Psoas muscle (tissue), 7 donors: ENCODE measurements at regions not wholly inside any gene's neighbourhood (a gene's known extent, or its start where the extent isn't known, plus 50 kb on each side); places are given as distances from the start of the nearest gene placed in this dataset.

Experiments used
- ATAC-seq, 4 donors: fragments of 200-7000 bp; cut with Tn5 transposase; one replicate each; pipeline ENCODE4 v1.9.1; 2020; ENCODE audit warnings: moderate library complexity in 3 of 4, mild to moderate bottlenecking in 2 of 4
- DNase-seq, 2 donors: peaks; one replicate each; pipeline ENCODE4 v3.0.0-alpha.2; 2020
- H3K27ac ChIP-seq: fragments of 200-600 bp; one replicate; pipeline ENCODE4 v1.8.0; 2022
- H3K27me3 ChIP-seq, 3 donors: fragments of 200-600 bp in 1 of 3; one replicate each; pipeline versions ENCODE4 v1.6.1 to v1.8.0; 2013 to 2022; ENCODE audit warnings: low read length in 2 of 3, mild to moderate bottlenecking in 2 of 3, moderate library complexity in 1 of 3; ENCODE audit not compliant: insufficient read depth in 3 of 3
- H3K36me3 ChIP-seq, 2 donors: fragments of 200-600 bp in 1 of 2; one replicate each; pipeline versions ENCODE4 v1.6.1 to v1.8.0; 2013 to 2022; ENCODE audit warnings: low read depth in 1 of 2, mild to moderate bottlenecking in 1 of 2, moderate library complexity in 1 of 2; ENCODE audit not compliant: insufficient read depth in 1 of 2
- H3K4me1 ChIP-seq: fragments of 200-600 bp; one replicate; pipeline ENCODE4 v1.8.0; 2022
- H3K4me3 ChIP-seq: fragments of 200-600 bp; one replicate; pipeline ENCODE4 v1.8.0; 2022; ENCODE audit warnings: mild to moderate bottlenecking
- H3K9me3 ChIP-seq: fragments of 200-600 bp; one replicate; pipeline ENCODE4 v1.8.0; 2022
- CTCF ChIP-seq: fragments of 200-600 bp; IDR thresholded peaks from one replicate; pipeline ENCODE4 v1.8.0; 2022; ENCODE audit warnings: antibody characterized with exemption
- WGBS, 3 donors: extraction: QIAGEN DNeasy Blood & Tissue Kit; methylation state at CpG; one replicate each; pipeline versions ENCODE4 v1.1.6 to v1.1.7; 2013; 5-methylcytosine and 5-hydroxymethylcytosine counted together
- intact Hi-C, 2 donors: fragments of 100-400 bp; cut with DNase I; formaldehyde crosslinking; loops; one replicate each; pipeline versions ENCODE4 v1.11.0 to v1.14.2; 2022
- donor health status: healthy with polysubstance abuse.
- donor health status: DM: no; HTN: no; CAD: no; lungs with moderate emphysema.
- donor health status: Bipolar disorder and iron deficiency.
- donor health status: healthy.
- donor health status: DM: yes; HTN: yes; CAD: no.
- donor health status: DM: no; HTN: no; CAD: no.
- donor health status: DM: yes; HTN: yes; CAD: no.

- intact Hi-C loops: no loop called here
- Histone ChIP-seq H3K27ac (no peak overlapping the region), H3K4me1 (peaks cover 2% of the 10 kb centered on the region), H3K27me3 (no peaks in the 10 kb centered on the region), H3K9me3 (no peaks in the 10 kb centered on the region), H3K4me3 (no peak overlapping the region), H3K36me3 (no peaks in the 10 kb centered on the region)
- no peak for TF ChIP-seq CTCF
- DNase-seq (no peak), ATAC-seq (peak in 1 of 4 donors; percentile 74)
- 58 to 59% (median 58%) methylated on average over 14 of the region's 14 CpGs for WGBS, 3 donors
Measured at GRCh38 chr15:62934236-62934971, 108.1 kb upstream of the TPM1 start.

GRCh38 chr15:62935300-62936081 is 107.1 kb upstream of the TPM1 start:
- no peaks in the 10 kb centered on the region for H3K9me3 ChIP-seq
- ATAC-seq (peak in 1 of 4 donors; percentile 16), DNase-seq (no peak)
- H3K4me3 ChIP-seq: no peak overlapping the region
- H3K27ac ChIP-seq: no peak overlapping the region
- TF ChIP-seq CTCF: no peak
- peaks cover 9% of the 10 kb centered on the region for H3K4me1 ChIP-seq
- intact Hi-C loops: loop anchor here in 1 of 2 donors (5.0 kb wide), 1 partner anchor 33 kb away; no protein-coding TSS in a partner anchor
- no peaks in the 10 kb centered on the region for H3K27me3 ChIP-seq
- no peaks in the 10 kb centered on the region for H3K36me3 ChIP-seq
- WGBS, 3 donors: 66 to 75% (median 71%) methylated on average over 12 of the region's 12 CpGs

DNA sequence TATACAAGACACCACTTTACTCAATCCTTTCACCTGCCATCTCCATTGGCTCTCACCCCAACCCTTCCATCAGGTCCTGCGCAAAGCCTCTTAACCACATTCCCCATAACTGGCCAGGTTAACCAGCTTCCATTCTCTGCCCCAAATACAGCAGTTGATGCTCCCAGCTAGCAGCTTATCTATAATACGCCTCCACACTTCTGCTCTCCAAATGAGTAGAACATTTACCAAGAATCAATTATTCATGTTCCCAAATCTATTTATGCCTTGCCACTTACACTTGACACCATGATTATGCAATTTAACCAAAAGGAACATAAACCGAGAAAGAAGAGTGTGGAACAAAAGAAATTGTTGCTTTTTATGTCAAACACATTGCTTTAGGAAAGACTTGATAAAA is 103.7 kb upstream of the TPM1 start:
- no peak for ATAC-seq

DNA sequence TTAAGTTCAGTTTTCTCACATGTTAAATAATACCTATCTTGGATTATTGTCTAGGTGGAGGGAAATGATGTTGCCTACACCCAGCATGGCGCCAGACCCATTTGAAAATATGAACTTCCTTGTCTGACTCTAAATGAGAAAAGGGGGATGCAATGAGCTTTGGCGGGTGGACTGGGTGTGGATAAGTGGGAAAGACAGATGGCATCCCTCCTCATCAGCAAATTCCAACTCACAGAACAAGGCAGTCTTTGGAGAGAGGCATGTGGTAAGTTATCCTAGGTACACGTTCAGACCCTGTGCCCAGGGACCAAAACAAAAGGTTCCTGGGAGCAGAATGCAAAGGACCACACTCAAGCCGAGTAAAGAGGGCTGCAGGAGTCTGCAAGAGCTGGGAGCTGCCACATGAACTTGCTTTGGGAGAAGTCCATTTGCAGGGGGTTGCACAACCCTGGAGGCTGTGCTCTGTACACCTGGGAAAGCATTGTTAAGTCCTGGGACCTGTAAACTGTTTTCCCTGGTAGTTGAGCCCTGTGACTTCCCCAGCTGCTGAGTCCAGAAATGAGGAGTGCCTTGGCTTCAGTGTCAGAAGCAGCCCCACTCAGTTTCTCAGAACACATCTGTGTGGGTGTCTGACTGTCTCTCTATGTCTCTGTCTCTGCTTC is 102.3 kb upstream of the TPM1 start:
- ATAC-seq: peak in 1 of 4 donors; percentile 4

More for the DNA sequence above, 103.7 kb upstream of the TPM1 start:
- no peak overlapping the region for H3K4me3 ChIP-seq
- no peaks in the 10 kb centered on the region for H3K36me3 ChIP-seq
- no peaks in the 10 kb centered on the region for H3K9me3 ChIP-seq
- WGBS, 3 donors: 90 to 96% (median 90%) methylated on average over 3 of the region's 3 CpGs
- peaks cover 21% of the 10 kb centered on the region for H3K4me1 ChIP-seq
- no peak for DNase-seq
- H3K27me3 ChIP-seq: no peaks in the 10 kb centered on the region
- intact Hi-C loops: loop anchor here in 1 of 2 donors (5.0 kb wide), 1 partner anchor 37 kb away; no protein-coding TSS in a partner anchor
- TF ChIP-seq CTCF: no peak
- no peak overlapping the region for H3K27ac ChIP-seq

More for the DNA sequence above, 102.3 kb upstream of the TPM1 start:
- no peak for TF ChIP-seq CTCF
- H3K27me3 ChIP-seq: no peaks in the 10 kb centered on the region
- no peaks in the 10 kb centered on the region for H3K36me3 ChIP-seq
- no peaks in the 10 kb centered on the region for H3K9me3 ChIP-seq
- 58 to 61% (median 60%) methylated on average over 4 of the region's 4 CpGs for WGBS, 3 donors
- peak overlapping the region; percentile 86 for H3K27ac ChIP-seq
- no peak for DNase-seq
- H3K4me1 ChIP-seq: peaks cover 21% of the 10 kb centered on the region
- no peak overlapping the region for H3K4me3 ChIP-seq
- intact Hi-C loops: no loop called here
